ENCODE measurements at regions not wholly inside any gene's neighbourhood (a gene's known extent, or its start where the extent isn't known, plus 50 kb on each side); places are given as distances from the start of the nearest gene placed in this dataset.
A peak's percentile ranks its signal among the peaks of the same experiment; 100 is the strongest.
"Not testable (repeated sequence)": the region's sequence is repeated elsewhere in the genome, so short reads cannot be mapped to it uniquely, and the experiment has no call there.

DNA sequence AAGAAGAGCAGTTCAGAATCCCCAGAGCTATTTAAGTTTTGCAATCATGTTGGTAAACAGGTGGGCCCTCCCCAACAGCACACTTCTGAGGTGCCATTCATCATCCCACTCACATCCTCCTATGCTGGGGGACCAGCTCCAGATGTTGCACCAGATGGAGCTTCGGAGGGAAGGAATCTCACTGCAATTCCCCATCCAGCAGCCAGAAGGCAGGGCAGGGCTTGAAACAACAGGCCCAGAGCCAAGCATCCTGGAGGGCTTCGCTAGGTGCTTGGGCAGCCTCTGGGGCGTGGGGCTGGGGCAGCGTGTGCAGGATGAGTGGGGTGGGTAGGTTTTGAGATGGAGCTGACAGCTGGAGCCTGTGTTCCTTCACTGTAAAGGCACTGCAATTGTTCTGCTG, 73.6 kb downstream of the ATP6V0E2 start:
- H2AK5ac ChIP-seq (ENCODE audit: low read depth, low read length); H3K27me3 ChIP-seq (replicated peaks in 1 of 4; ENCODE audit: control insufficient read depth in 3 of 4, extremely low read depth in 1 of 4, insufficient read depth in 3 of 4, low read length in 3 of 4); H3K23me2 ChIP-seq (ENCODE audit: low read depth, low read length); H2BK12ac ChIP-seq (ENCODE audit: low read depth, low read length); H3K27ac ChIP-seq (ENCODE audit: low read depth, low read length); H3K9ac ChIP-seq (replicated peaks in 1 of 4; ENCODE audit: extremely low read depth in 1 of 4, low read depth in 3 of 4, low read length in 3 of 4); H4K5ac ChIP-seq (ENCODE audit: insufficient read length, low read depth, low read length); H3K36me3 ChIP-seq (ENCODE audit: control insufficient read depth in 2 of 4, insufficient read depth in 4 of 4, low read length in 3 of 4); H2BK5ac ChIP-seq (ENCODE audit: low read depth, low read length); H3K4me1 ChIP-seq (replicated peaks in 1 of 4; ENCODE audit: control insufficient read depth in 3 of 4, insufficient read depth in 4 of 4, low read length in 3 of 4); H3K4me3 ChIP-seq (ENCODE audit: extremely low read depth in 1 of 4, insufficient read depth in 2 of 4, low read depth in 3 of 4, low read length in 4 of 4); DNase-seq (ENCODE audit: low read depth in 1 of 2, low spot score in 2 of 2); POLR2A ChIA-PET (ENCODE audit: partially characterized antibody); H3K23ac ChIP-seq (ENCODE audit: insufficient read length); H2BK120ac ChIP-seq (replicated peaks; ENCODE audit: low read depth, low read length); H3K79me2 ChIP-seq (ENCODE audit: control insufficient read depth in 1 of 2, insufficient read depth in 2 of 2, low read length in 2 of 2); H3K18ac ChIP-seq (ENCODE audit: extremely low read depth, low read length); H3K4me2 ChIP-seq (ENCODE audit: insufficient read depth in 1 of 2, low read depth in 2 of 2, low read length in 2 of 2); H2AFZ ChIP-seq (ENCODE audit: low read length); H4K20me1 ChIP-seq (replicated peaks in 1 of 2; ENCODE audit: control insufficient read depth in 1 of 2, insufficient read depth in 2 of 2, low read length in 2 of 2); H3K9me3 ChIP-seq (ENCODE audit: insufficient read depth in 2 of 2, low read depth in 1 of 2, low read length in 1 of 2); H3K4ac ChIP-seq (replicated peaks; ENCODE audit: insufficient read length, low read depth, low read length); H4K8ac ChIP-seq (ENCODE audit: extremely low read depth, insufficient read depth, low read length); H3K14ac ChIP-seq (ENCODE audit: insufficient read length); H4K91ac ChIP-seq (replicated peaks; ENCODE audit: insufficient read length, low read length); H3K56ac ChIP-seq (replicated peaks; ENCODE audit: insufficient read length, low read depth, low read length); H2BK20ac ChIP-seq (ENCODE audit: low read length); H2BK15ac ChIP-seq (ENCODE audit: low read length); H3K79me1 ChIP-seq (ENCODE audit: low read depth, low read length): not testable (repeated sequence)
- CTCF ChIA-PET (ENCODE audit: partially characterized antibody) = interaction anchor here (1.1 kb wide), 1 partner anchor 86 kb away, joined by 3 read pairs; no protein-coding TSS in a partner anchor
- peak; percentile 96 for FAIRE-seq
- no CpG with 5 or more reads among the region's 4 CpGs for WGBS, 2 experiments (ENCODE audit: extremely low coverage in 1 of 2, insufficient coverage in 1 of 2, insufficient read length in 1 of 2, insufficient replicate concordance in 2 of 2, low coverage in 1 of 2, low lambda C conversion rate in 2 of 2, missing lambda C conversion rate in 1 of 2)

DNA sequence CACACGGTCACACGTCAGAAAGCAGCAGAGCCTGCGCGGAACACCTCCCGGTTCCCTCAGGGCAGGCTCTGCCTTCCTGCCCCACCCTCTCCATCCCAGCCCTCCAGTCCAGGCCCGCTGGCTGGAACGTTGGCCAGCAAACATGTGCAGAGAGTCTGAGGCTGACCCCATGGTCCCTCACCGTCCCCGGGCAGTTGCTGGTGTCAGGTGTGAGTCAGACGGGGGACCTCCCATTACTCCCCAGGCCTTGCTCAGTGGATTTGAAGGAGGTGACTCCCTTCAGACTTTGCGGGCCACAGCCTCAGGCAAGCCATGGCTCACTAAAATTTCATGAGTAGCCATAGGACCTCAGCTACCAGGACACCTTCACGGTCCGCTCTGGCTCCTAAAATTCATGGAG, 74.7 kb downstream of the ATP6V0E2 start:
- H3K9ac ChIP-seq (replicated peaks in 1 of 4; ENCODE audit: extremely low read depth in 1 of 4, low read depth in 3 of 4, low read length in 3 of 4); FAIRE-seq: not testable (repeated sequence)

More for the DNA sequence above, 74.7 kb downstream of the ATP6V0E2 start:
- H2AFZ ChIP-seq (ENCODE audit: low read length); H3K18ac ChIP-seq (ENCODE audit: extremely low read depth, low read length); H2BK12ac ChIP-seq (ENCODE audit: low read depth, low read length); H2BK5ac ChIP-seq (ENCODE audit: low read depth, low read length); H3K14ac ChIP-seq (ENCODE audit: insufficient read length); H3K9me3 ChIP-seq (ENCODE audit: insufficient read depth in 2 of 2, low read depth in 1 of 2, low read length in 1 of 2); H2BK120ac ChIP-seq (replicated peaks; ENCODE audit: low read depth, low read length); POLR2A ChIA-PET (ENCODE audit: partially characterized antibody); H3K4me3 ChIP-seq (ENCODE audit: extremely low read depth in 1 of 4, insufficient read depth in 2 of 4, low read depth in 3 of 4, low read length in 4 of 4); H3K79me2 ChIP-seq (ENCODE audit: control insufficient read depth in 1 of 2, insufficient read depth in 2 of 2, low read length in 2 of 2); H2BK15ac ChIP-seq (ENCODE audit: low read length); H3K23me2 ChIP-seq (ENCODE audit: low read depth, low read length); H2BK20ac ChIP-seq (ENCODE audit: low read length); H3K36me3 ChIP-seq (ENCODE audit: control insufficient read depth in 2 of 4, insufficient read depth in 4 of 4, low read length in 3 of 4); H4K20me1 ChIP-seq (replicated peaks in 1 of 2; ENCODE audit: control insufficient read depth in 1 of 2, insufficient read depth in 2 of 2, low read length in 2 of 2); H3K4ac ChIP-seq (replicated peaks; ENCODE audit: insufficient read length, low read depth, low read length); H4K91ac ChIP-seq (replicated peaks; ENCODE audit: insufficient read length, low read length); H3K27ac ChIP-seq (ENCODE audit: low read depth, low read length); H2AK5ac ChIP-seq (ENCODE audit: low read depth, low read length); H3K4me2 ChIP-seq (ENCODE audit: insufficient read depth in 1 of 2, low read depth in 2 of 2, low read length in 2 of 2); H3K27me3 ChIP-seq (replicated peaks in 1 of 4; ENCODE audit: control insufficient read depth in 3 of 4, extremely low read depth in 1 of 4, insufficient read depth in 3 of 4, low read length in 3 of 4); H3K23ac ChIP-seq (ENCODE audit: insufficient read length); H3K79me1 ChIP-seq (ENCODE audit: low read depth, low read length); DNase-seq (ENCODE audit: low read depth in 1 of 2, low spot score in 2 of 2); H4K8ac ChIP-seq (ENCODE audit: extremely low read depth, insufficient read depth, low read length); CTCF ChIA-PET (ENCODE audit: partially characterized antibody); H3K56ac ChIP-seq (replicated peaks; ENCODE audit: insufficient read length, low read depth, low read length); H4K5ac ChIP-seq (ENCODE audit: insufficient read length, low read depth, low read length); H3K4me1 ChIP-seq (replicated peaks in 1 of 4; ENCODE audit: control insufficient read depth in 3 of 4, insufficient read depth in 4 of 4, low read length in 3 of 4): not testable (repeated sequence)
- whole genome bisulfite sequencing, 2 experiments (ENCODE audit: extremely low coverage in 1 of 2, insufficient coverage in 1 of 2, insufficient read length in 1 of 2, insufficient replicate concordance in 2 of 2, low coverage in 1 of 2, low lambda C conversion rate in 2 of 2, missing lambda C conversion rate in 1 of 2) = 96% methylated on average over 7 of the region's 13 CpGs; no CpG with 5 or more reads in 1 of the 2 experiments
